GM23338 (cell line): ENCODE measurements at regions not wholly inside any gene's neighbourhood (a gene's known extent, or its start where the extent isn't known, plus 50 kb on each side); places are given as distances from the start of the nearest gene placed in this dataset.

Experiments used
- ATAC-seq: fragments of 200-7000 bp; cut with Tn5 transposase; 3 replicates; pipeline ENCODE4 v1.9.1; 2020
- DNase-seq: peaks from one replicate; pipeline ENCODE4 v3.0.0-alpha.2; 2015; ENCODE audit warnings: low spot score
- H2AFZ ChIP-seq: fragments of 200-600 bp; sonication (generic); 2 replicates; pipeline ENCODE4 v1.8.0; 2016; ENCODE audit warnings: antibody characterized with exemption, mild to moderate bottlenecking, moderate library complexity
- H3F3A ChIP-seq: fragments of 200-600 bp; sonication (generic); replicated peaks from 2 replicates; pipeline ENCODE4 v1.8.0; 2017; ENCODE audit warnings: antibody characterized with exemption, mixed run types, low read depth
- H3K27ac ChIP-seq: fragments of 200-600 bp; sonication (generic); 2 replicates; pipeline ENCODE4 v1.6.1; 2016; ENCODE audit warnings: low read depth
- H3K27me3 ChIP-seq: fragments of 200-600 bp; sonication (generic); 2 replicates; pipeline ENCODE4 v1.8.0; 2016; ENCODE audit warnings: mild to moderate bottlenecking, mixed run types, moderate library complexity; ENCODE audit not compliant: insufficient read depth
- H3K36me3 ChIP-seq: fragments of 200-600 bp; sonication (generic); 2 replicates; pipeline ENCODE4 v1.8.0; 2016; ENCODE audit warnings: mild to moderate bottlenecking; ENCODE audit not compliant: insufficient read depth
- H3K4me1 ChIP-seq: fragments of 200-600 bp; sonication (generic); 2 replicates; pipeline ENCODE4 v1.8.0; 2016; ENCODE audit warnings: mild to moderate bottlenecking, moderate library complexity; ENCODE audit not compliant: insufficient read depth
- H3K4me2 ChIP-seq: fragments of 200-600 bp; sonication (generic); 2 replicates; pipeline ENCODE4 v1.7.1; 2017; ENCODE audit warnings: mixed run types
- H3K4me3 ChIP-seq: fragments of 200-600 bp; sonication (generic); 2 replicates; pipeline ENCODE4 v1.6.1; 2016; ENCODE audit warnings: mixed run types
- H3K79me2 ChIP-seq: fragments of 200-600 bp; sonication (generic); replicated peaks from 2 replicates; pipeline ENCODE4 v1.8.0; 2017; ENCODE audit warnings: mild to moderate bottlenecking; ENCODE audit not compliant: insufficient read depth
- H3K9me2 ChIP-seq: fragments of 200-600 bp; sonication (generic); 2 replicates; pipeline ENCODE4 v1.8.0; 2017; ENCODE audit not compliant: insufficient read depth
- H4K20me1 ChIP-seq: fragments of 200-600 bp; sonication (generic); replicated peaks from 2 replicates; pipeline ENCODE4 v1.8.0; 2017; ENCODE audit warnings: mild to moderate bottlenecking; ENCODE audit not compliant: insufficient read depth
- H3K27ac Mint-ChIP-seq: 2 replicates; pipeline ENCODE4 v1.8.0; 2020; ENCODE audit warnings: inconsistent platforms, mild to moderate bottlenecking, moderate library complexity, mixed read lengths
- H3K27me3 Mint-ChIP-seq: 3 replicates; pipeline ENCODE4 v1.8.0; 2022; ENCODE audit warnings: low read depth, mild to moderate bottlenecking, moderate library complexity, mixed read lengths, inconsistent platforms; ENCODE audit not compliant: insufficient read depth, poor library complexity
- H3K36me3 Mint-ChIP-seq: 3 replicates; pipeline ENCODE4 v1.8.0; 2021; ENCODE audit warnings: low read depth, mild to moderate bottlenecking, inconsistent platforms, moderate library complexity, mixed read lengths
- H3K4me1 Mint-ChIP-seq: 3 replicates; pipeline ENCODE4 v1.8.0; 2020; ENCODE audit warnings: mild to moderate bottlenecking, inconsistent platforms, mixed read lengths
- H3K4me3 Mint-ChIP-seq: 3 replicates; pipeline ENCODE4 v1.8.0; 2021; ENCODE audit warnings: moderate library complexity, mild to moderate bottlenecking, inconsistent platforms, mixed read lengths
- H3K9me3 Mint-ChIP-seq: 3 replicates; pipeline ENCODE4 v1.8.0; 2020; ENCODE audit warnings: moderate library complexity, mild to moderate bottlenecking, inconsistent platforms, mixed read lengths
- CREB1 ChIP-seq: fragments of 250-450 bp; sonication (Bioruptor Pico); IDR thresholded peaks from 2 replicates; pipeline ENCODE4 v1.5.0; 2020; ENCODE audit warnings: low read depth, mild to moderate bottlenecking, moderate library complexity
- EZH2 ChIP-seq: fragments of 200-600 bp; sonication (generic); IDR thresholded peaks from one replicate; pipeline ENCODE4 v1.8.0; 2017; ENCODE audit warnings: antibody characterized with exemption, mild to moderate bottlenecking, low read depth; ENCODE audit not compliant: unreplicated experiment
- EZH2phosphoT487 ChIP-seq: fragments of 200-600 bp; sonication (generic); IDR thresholded peaks from one replicate; pipeline ENCODE4 v1.8.1; 2018; ENCODE audit warnings: antibody characterized with exemption; ENCODE audit not compliant: unreplicated experiment
- JUNB ChIP-seq: IDR thresholded peaks from one replicate; pipeline ENCODE4 v1.6.1; 2016; ENCODE audit warnings: antibody characterized with exemption; ENCODE audit not compliant: unreplicated experiment
- NANOG ChIP-seq: IDR thresholded peaks from 2 replicates; pipeline ENCODE4 v1.6.1; 2016; ENCODE audit warnings: antibody characterized with exemption, borderline replicate concordance
- POLR2AphosphoS5 ChIP-seq: IDR thresholded peaks from 2 replicates; pipeline ENCODE4 v1.6.1; 2016; ENCODE audit warnings: antibody characterized with exemption, low read depth
- STAT1 ChIP-seq: IDR thresholded peaks from one replicate; pipeline ENCODE4 v1.6.1; 2016; ENCODE audit warnings: antibody characterized with exemption; ENCODE audit not compliant: unreplicated experiment
- ZNF114 ChIP-seq: fragments of 250-450 bp; sonication (Bioruptor Pico); IDR thresholded peaks from 2 replicates; pipeline ENCODE4 v1.5.0; 2020; ENCODE audit warnings: mild to moderate bottlenecking, moderate library complexity
- ZNF331 ChIP-seq: fragments of 250-450 bp; sonication (Bioruptor Pico); IDR thresholded peaks from 2 replicates; pipeline ENCODE4 v1.5.0; 2020; ENCODE audit warnings: low read depth, mild to moderate bottlenecking, moderate library complexity
- TF ChIP-seq, protein P1 (sequence below): IDR thresholded peaks from 2 replicates; pipeline ENCODE4 v1.6.1; 2016; ENCODE audit warnings: antibody characterized with exemption
- TF ChIP-seq, protein P2 (sequence below): fragments of 250-450 bp; sonication (Bioruptor Pico); IDR thresholded peaks from 2 replicates; pipeline ENCODE4 v1.5.0; 2020; ENCODE audit warnings: mild to moderate bottlenecking, moderate library complexity
- TF ChIP-seq, protein P3 (sequence below): IDR thresholded peaks from one replicate; pipeline ENCODE4 v1.6.1; 2018; ENCODE audit warnings: antibody characterized with exemption; ENCODE audit not compliant: unreplicated experiment
- TF ChIP-seq, protein P4 (sequence below), 2 experiments: fragments of 200-600 bp in 1 of 2; sonication (generic) in 1 of 2; conservative IDR thresholded peaks; 2 replicates each; pipeline versions ENCODE4 v1.5.1 to v1.6.1; 2016 to 2017; ENCODE audit warnings: antibody characterized with exemption in 2 of 2, low read depth in 2 of 2, mild to moderate bottlenecking in 2 of 2, moderate library complexity in 1 of 2

DNA sequence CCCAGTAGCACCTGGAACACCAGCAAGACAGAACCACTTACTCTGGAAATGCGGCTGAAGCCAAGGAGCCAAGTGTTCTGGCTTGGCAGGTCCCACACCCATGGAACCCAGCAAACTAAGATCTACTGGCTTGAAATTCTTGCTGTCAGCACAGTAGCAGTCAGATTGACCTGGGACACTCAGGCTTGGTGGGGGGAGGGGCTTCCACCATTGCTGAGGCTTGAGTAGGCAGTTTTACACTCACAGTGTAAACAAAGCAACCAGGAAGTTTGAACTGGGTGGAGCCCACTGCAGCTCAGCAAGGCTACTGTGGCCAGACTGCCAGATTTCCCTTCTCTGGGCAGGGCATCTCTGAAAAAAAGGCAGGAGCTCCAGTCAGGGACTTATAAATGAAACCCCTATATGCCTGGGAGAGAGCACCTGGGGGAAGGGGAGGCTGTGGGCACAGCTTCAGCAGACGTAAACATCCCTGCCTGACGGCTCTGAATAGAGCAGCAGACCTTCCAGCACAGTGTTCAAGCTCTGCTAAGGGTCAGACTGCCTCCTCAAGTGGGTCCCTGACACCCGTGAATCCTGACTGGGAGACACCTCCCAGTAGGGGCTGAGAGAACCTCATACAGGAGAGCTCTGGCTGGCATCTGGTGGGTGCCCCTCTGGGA is 121.2 kb downstream of the MTERF1 start:
- Histone ChIP-seq H3K4me1 (0 out of 2 replicates have a peak, but pooled peaks cover 3% of the 10 kb centered on the region), H2AFZ (peak overlapping the region; percentile 87), H3K27ac (no peak overlapping the region), H3F3A (no peaks in the 10 kb centered on the region), H3K79me2 (no peaks in the 10 kb centered on the region), H3K4me3 (no peak overlapping the region), H3K4me2 (peak overlapping the region; percentile 51; the same call in 1 of the 2 replicates), H4K20me1 (no peaks in the 10 kb centered on the region), H3K36me3 (no peaks in the 10 kb centered on the region), H3K9me2 (no peaks in the 10 kb centered on the region; the same call in none of the 2 replicates), H3K27me3 (no peaks in the 10 kb centered on the region)
- Mint-ChIP-seq H3K36me3 (no peaks in the 10 kb centered on the region; the same call in 2 of the 3 replicates), H3K27me3 (no peaks in the 10 kb centered on the region), H3K4me1 (peaks cover 3% of the 10 kb centered on the region; the same call in 2 of the 3 replicates), H3K9me3 (peaks cover 18% of the 10 kb centered on the region; the same call in 2 of the 3 replicates), H3K27ac (0 out of 2 replicates have a peak overlapping the region, but pooled peaks have one; percentile 11), H3K4me3 (no peak overlapping the region)
- peak; percentile 65 for DNase-seq
- peak; percentile 68 for ATAC-seq
- TF ChIP-seq, protein P1, sequence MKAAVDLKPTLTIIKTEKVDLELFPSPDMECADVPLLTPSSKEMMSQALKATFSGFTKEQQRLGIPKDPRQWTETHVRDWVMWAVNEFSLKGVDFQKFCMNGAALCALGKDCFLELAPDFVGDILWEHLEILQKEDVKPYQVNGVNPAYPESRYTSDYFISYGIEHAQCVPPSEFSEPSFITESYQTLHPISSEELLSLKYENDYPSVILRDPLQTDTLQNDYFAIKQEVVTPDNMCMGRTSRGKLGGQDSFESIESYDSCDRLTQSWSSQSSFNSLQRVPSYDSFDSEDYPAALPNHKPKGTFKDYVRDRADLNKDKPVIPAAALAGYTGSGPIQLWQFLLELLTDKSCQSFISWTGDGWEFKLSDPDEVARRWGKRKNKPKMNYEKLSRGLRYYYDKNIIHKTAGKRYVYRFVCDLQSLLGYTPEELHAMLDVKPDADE = no peak
- TF ChIP-seq JUNB (no peak), CREB1 (CRISPR knock-in tag) (no peak), STAT1 (no peak), POLR2AphosphoS5 (no peak), NANOG (no peak), ZNF331 (CRISPR knock-in tag) (no peak), EZH2phosphoT487 (no peak), EZH2 (no peak), ZNF114 (CRISPR knock-in tag) (no peak)
- TF ChIP-seq, protein P2, sequence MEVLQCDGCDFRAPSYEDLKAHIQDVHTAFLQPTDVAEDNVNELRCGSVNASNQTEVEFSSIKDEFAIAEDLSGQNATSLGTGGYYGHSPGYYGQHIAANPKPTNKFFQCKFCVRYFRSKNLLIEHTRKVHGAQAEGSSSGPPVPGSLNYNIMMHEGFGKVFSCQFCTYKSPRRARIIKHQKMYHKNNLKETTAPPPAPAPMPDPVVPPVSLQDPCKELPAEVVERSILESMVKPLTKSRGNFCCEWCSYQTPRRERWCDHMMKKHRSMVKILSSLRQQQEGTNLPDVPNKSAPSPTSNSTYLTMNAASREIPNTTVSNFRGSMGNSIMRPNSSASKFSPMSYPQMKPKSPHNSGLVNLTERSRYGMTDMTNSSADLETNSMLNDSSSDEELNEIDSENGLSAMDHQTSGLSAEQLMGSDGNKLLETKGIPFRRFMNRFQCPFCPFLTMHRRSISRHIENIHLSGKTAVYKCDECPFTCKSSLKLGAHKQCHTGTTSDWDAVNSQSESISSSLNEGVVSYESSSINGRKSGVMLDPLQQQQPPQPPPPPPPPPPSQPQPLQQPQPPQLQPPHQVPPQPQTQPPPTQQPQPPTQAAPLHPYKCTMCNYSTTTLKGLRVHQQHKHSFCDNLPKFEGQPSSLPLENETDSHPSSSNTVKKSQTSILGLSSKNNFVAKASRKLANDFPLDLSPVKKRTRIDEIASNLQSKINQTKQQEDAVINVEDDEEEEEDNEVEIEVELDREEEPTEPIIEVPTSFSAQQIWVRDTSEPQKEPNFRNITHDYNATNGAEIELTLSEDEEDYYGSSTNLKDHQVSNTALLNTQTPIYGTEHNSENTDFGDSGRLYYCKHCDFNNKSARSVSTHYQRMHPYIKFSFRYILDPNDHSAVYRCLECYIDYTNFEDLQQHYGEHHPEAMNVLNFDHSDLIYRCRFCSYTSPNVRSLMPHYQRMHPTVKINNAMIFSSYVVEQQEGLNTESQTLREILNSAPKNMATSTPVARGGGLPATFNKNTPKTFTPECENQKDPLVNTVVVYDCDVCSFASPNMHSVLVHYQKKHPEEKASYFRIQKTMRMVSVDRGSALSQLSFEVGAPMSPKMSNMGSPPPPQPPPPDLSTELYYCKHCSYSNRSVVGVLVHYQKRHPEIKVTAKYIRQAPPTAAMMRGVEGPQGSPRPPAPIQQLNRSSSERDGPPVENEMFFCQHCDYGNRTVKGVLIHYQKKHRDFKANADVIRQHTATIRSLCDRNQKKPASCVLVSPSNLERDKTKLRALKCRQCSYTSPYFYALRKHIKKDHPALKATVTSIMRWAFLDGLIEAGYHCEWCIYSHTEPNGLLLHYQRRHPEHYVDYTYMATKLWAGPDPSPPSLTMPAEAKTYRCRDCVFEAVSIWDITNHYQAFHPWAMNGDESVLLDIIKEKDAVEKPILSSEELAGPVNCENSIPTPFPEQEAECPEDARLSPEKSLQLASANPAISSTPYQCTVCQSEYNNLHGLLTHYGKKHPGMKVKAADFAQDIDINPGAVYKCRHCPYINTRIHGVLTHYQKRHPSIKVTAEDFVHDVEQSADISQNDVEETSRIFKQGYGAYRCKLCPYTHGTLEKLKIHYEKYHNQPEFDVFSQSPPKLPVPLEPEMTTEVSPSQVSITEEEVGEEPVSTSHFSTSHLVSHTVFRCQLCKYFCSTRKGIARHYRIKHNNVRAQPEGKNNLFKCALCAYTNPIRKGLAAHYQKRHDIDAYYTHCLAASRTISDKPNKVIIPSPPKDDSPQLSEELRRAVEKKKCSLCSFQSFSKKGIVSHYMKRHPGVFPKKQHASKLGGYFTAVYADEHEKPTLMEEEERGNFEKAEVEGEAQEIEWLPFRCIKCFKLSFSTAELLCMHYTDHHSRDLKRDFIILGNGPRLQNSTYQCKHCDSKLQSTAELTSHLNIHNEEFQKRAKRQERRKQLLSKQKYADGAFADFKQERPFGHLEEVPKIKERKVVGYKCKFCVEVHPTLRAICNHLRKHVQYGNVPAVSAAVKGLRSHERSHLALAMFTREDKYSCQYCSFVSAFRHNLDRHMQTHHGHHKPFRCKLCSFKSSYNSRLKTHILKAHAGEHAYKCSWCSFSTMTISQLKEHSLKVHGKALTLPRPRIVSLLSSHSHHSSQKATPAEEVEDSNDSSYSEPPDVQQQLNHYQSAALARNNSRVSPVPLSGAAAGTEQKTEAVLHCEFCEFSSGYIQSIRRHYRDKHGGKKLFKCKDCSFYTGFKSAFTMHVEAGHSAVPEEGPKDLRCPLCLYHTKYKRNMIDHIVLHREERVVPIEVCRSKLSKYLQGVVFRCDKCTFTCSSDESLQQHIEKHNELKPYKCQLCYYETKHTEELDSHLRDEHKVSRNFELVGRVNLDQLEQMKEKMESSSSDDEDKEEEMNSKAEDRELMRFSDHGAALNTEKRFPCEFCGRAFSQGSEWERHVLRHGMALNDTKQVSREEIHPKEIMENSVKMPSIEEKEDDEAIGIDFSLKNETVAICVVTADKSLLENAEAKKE (CRISPR knock-in tag) = no peak
- TF ChIP-seq, protein P3, sequence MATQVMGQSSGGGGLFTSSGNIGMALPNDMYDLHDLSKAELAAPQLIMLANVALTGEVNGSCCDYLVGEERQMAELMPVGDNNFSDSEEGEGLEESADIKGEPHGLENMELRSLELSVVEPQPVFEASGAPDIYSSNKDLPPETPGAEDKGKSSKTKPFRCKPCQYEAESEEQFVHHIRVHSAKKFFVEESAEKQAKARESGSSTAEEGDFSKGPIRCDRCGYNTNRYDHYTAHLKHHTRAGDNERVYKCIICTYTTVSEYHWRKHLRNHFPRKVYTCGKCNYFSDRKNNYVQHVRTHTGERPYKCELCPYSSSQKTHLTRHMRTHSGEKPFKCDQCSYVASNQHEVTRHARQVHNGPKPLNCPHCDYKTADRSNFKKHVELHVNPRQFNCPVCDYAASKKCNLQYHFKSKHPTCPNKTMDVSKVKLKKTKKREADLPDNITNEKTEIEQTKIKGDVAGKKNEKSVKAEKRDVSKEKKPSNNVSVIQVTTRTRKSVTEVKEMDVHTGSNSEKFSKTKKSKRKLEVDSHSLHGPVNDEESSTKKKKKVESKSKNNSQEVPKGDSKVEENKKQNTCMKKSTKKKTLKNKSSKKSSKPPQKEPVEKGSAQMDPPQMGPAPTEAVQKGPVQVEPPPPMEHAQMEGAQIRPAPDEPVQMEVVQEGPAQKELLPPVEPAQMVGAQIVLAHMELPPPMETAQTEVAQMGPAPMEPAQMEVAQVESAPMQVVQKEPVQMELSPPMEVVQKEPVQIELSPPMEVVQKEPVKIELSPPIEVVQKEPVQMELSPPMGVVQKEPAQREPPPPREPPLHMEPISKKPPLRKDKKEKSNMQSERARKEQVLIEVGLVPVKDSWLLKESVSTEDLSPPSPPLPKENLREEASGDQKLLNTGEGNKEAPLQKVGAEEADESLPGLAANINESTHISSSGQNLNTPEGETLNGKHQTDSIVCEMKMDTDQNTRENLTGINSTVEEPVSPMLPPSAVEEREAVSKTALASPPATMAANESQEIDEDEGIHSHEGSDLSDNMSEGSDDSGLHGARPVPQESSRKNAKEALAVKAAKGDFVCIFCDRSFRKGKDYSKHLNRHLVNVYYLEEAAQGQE = no peak
- TF ChIP-seq, protein P4, sequence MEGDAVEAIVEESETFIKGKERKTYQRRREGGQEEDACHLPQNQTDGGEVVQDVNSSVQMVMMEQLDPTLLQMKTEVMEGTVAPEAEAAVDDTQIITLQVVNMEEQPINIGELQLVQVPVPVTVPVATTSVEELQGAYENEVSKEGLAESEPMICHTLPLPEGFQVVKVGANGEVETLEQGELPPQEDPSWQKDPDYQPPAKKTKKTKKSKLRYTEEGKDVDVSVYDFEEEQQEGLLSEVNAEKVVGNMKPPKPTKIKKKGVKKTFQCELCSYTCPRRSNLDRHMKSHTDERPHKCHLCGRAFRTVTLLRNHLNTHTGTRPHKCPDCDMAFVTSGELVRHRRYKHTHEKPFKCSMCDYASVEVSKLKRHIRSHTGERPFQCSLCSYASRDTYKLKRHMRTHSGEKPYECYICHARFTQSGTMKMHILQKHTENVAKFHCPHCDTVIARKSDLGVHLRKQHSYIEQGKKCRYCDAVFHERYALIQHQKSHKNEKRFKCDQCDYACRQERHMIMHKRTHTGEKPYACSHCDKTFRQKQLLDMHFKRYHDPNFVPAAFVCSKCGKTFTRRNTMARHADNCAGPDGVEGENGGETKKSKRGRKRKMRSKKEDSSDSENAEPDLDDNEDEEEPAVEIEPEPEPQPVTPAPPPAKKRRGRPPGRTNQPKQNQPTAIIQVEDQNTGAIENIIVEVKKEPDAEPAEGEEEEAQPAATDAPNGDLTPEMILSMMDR (conservative IDR thresholded peaks at IDR 0.05; ENCODE audit: low read depth in 2 of 2) = no peak
